Sigmoid colon (tissue), 3 donors: ENCODE measurements at regions not wholly inside any gene's neighbourhood (a gene's known extent, or its start where the extent isn't known, plus 50 kb on each side); places are given as distances from the start of the nearest gene placed in this dataset.
"Not testable (repeated sequence)": the region's sequence is repeated elsewhere in the genome, so short reads cannot be mapped to it uniquely, and the experiment has no call there.

Source experiments
- CTCF ChIP-seq, 4 experiments: fragments of 450-650 bp in 3 of 4; fragments of 200-600 bp in 1 of 4; IDR thresholded peaks; one replicate each; pipeline ENCODE4 v1.5.1; 2016 to 2019; ENCODE audit warnings: antibody characterized with exemption in 4 of 4, mild to moderate bottlenecking in 3 of 4, moderate library complexity in 2 of 4
- POLR2A ChIP-seq, 2 donors: fragments of 450-650 bp; IDR thresholded peaks; one replicate each; pipeline ENCODE4 v1.6.1; 2016; ENCODE audit warnings: antibody characterized with exemption in 2 of 2, mild to moderate bottlenecking in 2 of 2, moderate library complexity in 2 of 2

- not testable (repeated sequence) for TF ChIP-seq POLR2A, CTCF (IDR thresholded peaks at IDR 0.05)
Measured at GRCh38 chr4:143789618-143790017, 89.1 kb upstream of the FREM3 start.
